HEK293 (cell line): ENCODE measurements at regions not wholly inside any gene's neighbourhood (a gene's known extent, or its start where the extent isn't known, plus 50 kb on each side); places are given as distances from the start of the nearest gene placed in this dataset.

Experiments used
- CTCF ChIA-PET: fragments of 350-600 bp; formaldehyde crosslinking; extraction: SDS; loops from one replicate; lab custom pipeline; 2021; ENCODE audit warnings: antibody characterized with exemption; lab: Yijun Ruan, JAX
- POLR2A ChIA-PET: fragments of 300-600 bp; formaldehyde crosslinking; extraction: SDS; loops from one replicate; lab custom pipeline; 2020; ENCODE audit warnings: antibody characterized with exemption, inconsistent platforms; lab: Yijun Ruan, JAX
- H3K27ac ChIP-seq: fragments of 200-500 bp; sonication (Bioruptor generic); 2 replicates; pipeline ENCODE4 v1.5.1; 2014; ENCODE audit warnings: low read depth, low read length, control low read depth, inconsistent platforms; ENCODE audit errors: extremely low read depth
- H3K36me3 ChIP-seq, 2 experiments: fragments of 200-500 bp in 1 of 2; sonication (Bioruptor generic) in 1 of 2; 1 replicate in 1 of 2; 2 replicates in 1 of 2; pipeline ENCODE4 v1.5.1; 2014 to 2017; ENCODE audit warnings: inconsistent platforms in 2 of 2, low read length in 2 of 2; ENCODE audit not compliant: control insufficient read depth in 2 of 2, insufficient read depth in 1 of 2
- H3K4me1 ChIP-seq: fragments of 200-500 bp; sonication (Bioruptor generic); 2 replicates; pipeline ENCODE4 v1.5.1; 2014; ENCODE audit warnings: mild to moderate bottlenecking, low read length, inconsistent platforms; ENCODE audit not compliant: control insufficient read depth, insufficient read depth
- H3K4me3 ChIP-seq: 2 replicates; pipeline ENCODE4 v1.5.1; 2011; ENCODE audit warnings: low read depth, mild to moderate bottlenecking, control low read depth, low read length, moderate library complexity
- H3K9me3 ChIP-seq: fragments of 200-500 bp; sonication (Bioruptor generic); 2 replicates; pipeline ENCODE4 v1.5.1; 2014; ENCODE audit warnings: low read depth, low read length, inconsistent platforms; ENCODE audit not compliant: control insufficient read depth, insufficient read depth
- BCL11A ChIP-seq: fragments of 450-650 bp; formaldehyde crosslinking; IDR thresholded peaks from 2 replicates; pipeline ENCODE4 v1.5.1; 2016; ENCODE audit warnings: low read depth, missing biosample characterization, missing genetic modification characterization
- KLF1 ChIP-seq: fragments of 450-650 bp; formaldehyde crosslinking; IDR thresholded peaks from 2 replicates; pipeline ENCODE4 v1.5.1; 2016; ENCODE audit warnings: missing biosample characterization, missing genetic modification characterization
- KLF10 ChIP-seq: fragments of 450-650 bp; IDR thresholded peaks from 2 replicates; pipeline ENCODE4 v1.5.1; 2018; ENCODE audit warnings: missing biosample characterization, mild to moderate bottlenecking, missing genetic modification characterization
- OSR2 ChIP-seq: fragments of 450-650 bp; formaldehyde crosslinking; IDR thresholded peaks from 2 replicates; pipeline ENCODE4 v1.5.1; 2016; ENCODE audit warnings: missing biosample characterization, missing genetic modification characterization
- SP2 ChIP-seq: fragments of 450-650 bp; formaldehyde crosslinking; IDR thresholded peaks from 2 replicates; pipeline ENCODE4 v1.5.1; 2016; ENCODE audit warnings: missing biosample characterization, missing genetic modification characterization
- SP7 ChIP-seq: fragments of 450-650 bp; formaldehyde crosslinking; IDR thresholded peaks from 2 replicates; pipeline ENCODE4 v1.5.1; 2016; ENCODE audit warnings: missing biosample characterization, missing genetic modification characterization
- ZBTB8A ChIP-seq: fragments of 450-650 bp; formaldehyde crosslinking; IDR thresholded peaks from 2 replicates; pipeline ENCODE4 v1.5.1; 2016; ENCODE audit warnings: missing biosample characterization, missing genetic modification characterization
- ZFP37 ChIP-seq: fragments of 450-650 bp; formaldehyde crosslinking; IDR thresholded peaks from 2 replicates; pipeline ENCODE4 v1.5.1; 2016; ENCODE audit warnings: missing biosample characterization, missing genetic modification characterization
- ZNF138 ChIP-seq: fragments of 450-650 bp; formaldehyde crosslinking; IDR thresholded peaks from 2 replicates; pipeline ENCODE4 v1.5.1; 2016; ENCODE audit warnings: missing biosample characterization, missing genetic modification characterization, borderline replicate concordance
- ZNF302 ChIP-seq: fragments of 450-650 bp; formaldehyde crosslinking; IDR thresholded peaks from 2 replicates; pipeline ENCODE4 v1.5.1; 2016; ENCODE audit warnings: missing biosample characterization, missing genetic modification characterization, low read depth
- ZNF423 ChIP-seq: fragments of 450-650 bp; formaldehyde crosslinking; IDR thresholded peaks from 2 replicates; pipeline ENCODE4 v1.5.1; 2016; ENCODE audit warnings: missing biosample characterization, missing genetic modification characterization
- ZNF548 ChIP-seq: fragments of 450-650 bp; formaldehyde crosslinking; IDR thresholded peaks from 2 replicates; pipeline ENCODE4 v1.5.1; 2016; ENCODE audit warnings: missing biosample characterization, missing genetic modification characterization
- ZNF660 ChIP-seq: fragments of 450-650 bp; IDR thresholded peaks from 2 replicates; pipeline ENCODE4 v1.5.1; 2018; ENCODE audit warnings: missing biosample characterization, mild to moderate bottlenecking, missing genetic modification characterization
- ZNF76 ChIP-seq: fragments of 450-650 bp; formaldehyde crosslinking; IDR thresholded peaks from 2 replicates; pipeline ENCODE4; 2016; ENCODE audit warnings: low read depth, missing biosample characterization, missing genetic modification characterization, borderline replicate concordance
- TF ChIP-seq, protein P1 (sequence below): fragments of 450-650 bp; formaldehyde crosslinking; optimal IDR thresholded peaks from 2 replicates; pipeline ENCODE3; 2016; ENCODE audit warnings: missing biosample characterization, mild to moderate bottlenecking, missing genetic modification characterization
- TF ChIP-seq, protein P2 (sequence below): fragments of 450-650 bp; formaldehyde crosslinking; IDR thresholded peaks from 2 replicates; pipeline ENCODE4 v1.5.1; 2016; ENCODE audit warnings: missing biosample characterization, missing genetic modification characterization
- TF ChIP-seq, protein P3 (sequence below): fragments of 450-650 bp; formaldehyde crosslinking; IDR thresholded peaks from 2 replicates; pipeline ENCODE4 v1.5.1; 2017; ENCODE audit warnings: missing biosample characterization, missing genetic modification characterization

DNA sequence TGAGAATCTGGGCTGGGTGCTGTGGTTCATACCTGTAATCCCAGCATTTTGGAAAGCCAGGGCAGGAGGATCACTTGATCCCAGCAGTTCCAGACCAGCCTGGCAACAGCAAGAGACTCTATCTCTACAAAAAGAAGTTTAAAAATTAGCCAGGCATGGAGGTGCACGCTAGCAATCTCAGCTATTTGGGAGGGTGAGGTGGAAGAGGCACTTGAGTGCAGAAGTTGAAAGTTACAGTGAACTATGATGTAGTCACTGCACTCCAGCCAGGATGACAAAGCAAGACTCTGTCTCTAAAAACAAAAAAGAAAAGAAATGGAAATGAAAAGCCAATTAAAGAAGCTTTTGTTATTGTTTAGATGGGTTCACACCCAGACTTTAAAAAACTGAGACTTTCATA, 131.6 kb upstream of the RASA1 start (continued):
- TF ChIP-seq ZBTB8A = no peak
- TF ChIP-seq, all 188 proteins: peak for 0

DNA sequence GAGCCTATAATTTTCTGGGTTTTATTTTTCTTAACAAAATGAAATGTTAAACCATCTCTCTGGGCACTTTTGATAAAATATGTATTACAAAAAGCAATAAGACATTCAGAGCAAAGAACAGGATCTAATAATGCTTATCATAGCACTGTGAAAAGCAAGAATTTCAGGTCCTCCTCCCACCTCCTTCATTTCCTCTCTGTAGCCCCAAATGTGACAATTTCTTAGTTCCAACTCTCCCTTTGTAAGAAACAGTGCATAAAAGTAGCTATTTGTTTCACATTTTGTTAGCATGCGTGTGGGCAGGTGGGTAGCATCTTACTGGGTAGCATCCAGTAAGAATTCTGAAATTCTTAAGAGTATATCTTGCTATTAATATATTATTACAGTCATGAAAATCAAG, 130.9 kb upstream of the RASA1 start:
- ChIA-PET POLR2A (no interaction called here), CTCF (no interaction called here)
- Histone ChIP-seq H3K4me1 (no peaks in the 10 kb centered on the region), H3K9me3 (no peaks in the 10 kb centered on the region), H3K4me3 (no peak overlapping the region), H3K36me3 (no peaks in the 10 kb centered on the region), H3K27ac (no peak overlapping the region)
- TF ChIP-seq SP2 (tag by site-specific recombination) (no peak), OSR2 (tag by site-specific recombination) (no peak), KLF1 (tag by site-specific recombination) (no peak)
- TF ChIP-seq, protein P1, sequence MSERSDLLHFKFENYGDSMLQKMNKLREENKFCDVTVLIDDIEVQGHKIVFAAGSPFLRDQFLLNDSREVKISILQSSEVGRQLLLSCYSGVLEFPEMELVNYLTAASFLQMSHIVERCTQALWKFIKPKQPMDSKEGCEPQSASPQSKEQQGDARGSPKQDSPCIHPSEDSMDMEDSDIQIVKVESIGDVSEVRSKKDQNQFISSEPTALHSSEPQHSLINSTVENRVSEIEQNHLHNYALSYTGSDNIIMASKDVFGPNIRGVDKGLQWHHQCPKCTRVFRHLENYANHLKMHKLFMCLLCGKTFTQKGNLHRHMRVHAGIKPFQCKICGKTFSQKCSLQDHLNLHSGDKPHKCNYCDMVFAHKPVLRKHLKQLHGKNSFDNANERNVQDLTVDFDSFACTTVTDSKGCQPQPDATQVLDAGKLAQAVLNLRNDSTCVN (tag by site-specific recombination) = no peak

DNA sequence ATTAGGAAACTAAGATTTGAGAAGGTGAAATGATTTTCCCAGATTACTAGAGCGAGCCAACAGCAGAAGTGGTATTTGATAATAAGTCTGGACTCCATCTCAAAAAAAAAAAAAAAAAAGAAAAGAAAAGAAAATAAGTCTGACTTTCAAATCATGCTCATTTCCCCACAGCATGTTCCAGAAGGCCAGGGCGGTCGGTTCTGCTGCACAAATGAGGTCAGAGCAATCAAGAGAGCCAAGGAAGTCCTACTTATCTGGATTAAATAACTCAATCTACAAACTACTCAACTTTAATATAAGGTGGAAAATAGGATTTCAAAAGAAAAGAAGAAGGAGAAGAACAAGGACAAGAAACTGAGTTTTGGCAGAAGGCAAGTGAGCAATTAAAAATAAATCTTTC, 130.4 kb upstream of the RASA1 start:
- no peaks in the 10 kb centered on the region for H3K36me3 ChIP-seq
- TF ChIP-seq, protein P2, sequence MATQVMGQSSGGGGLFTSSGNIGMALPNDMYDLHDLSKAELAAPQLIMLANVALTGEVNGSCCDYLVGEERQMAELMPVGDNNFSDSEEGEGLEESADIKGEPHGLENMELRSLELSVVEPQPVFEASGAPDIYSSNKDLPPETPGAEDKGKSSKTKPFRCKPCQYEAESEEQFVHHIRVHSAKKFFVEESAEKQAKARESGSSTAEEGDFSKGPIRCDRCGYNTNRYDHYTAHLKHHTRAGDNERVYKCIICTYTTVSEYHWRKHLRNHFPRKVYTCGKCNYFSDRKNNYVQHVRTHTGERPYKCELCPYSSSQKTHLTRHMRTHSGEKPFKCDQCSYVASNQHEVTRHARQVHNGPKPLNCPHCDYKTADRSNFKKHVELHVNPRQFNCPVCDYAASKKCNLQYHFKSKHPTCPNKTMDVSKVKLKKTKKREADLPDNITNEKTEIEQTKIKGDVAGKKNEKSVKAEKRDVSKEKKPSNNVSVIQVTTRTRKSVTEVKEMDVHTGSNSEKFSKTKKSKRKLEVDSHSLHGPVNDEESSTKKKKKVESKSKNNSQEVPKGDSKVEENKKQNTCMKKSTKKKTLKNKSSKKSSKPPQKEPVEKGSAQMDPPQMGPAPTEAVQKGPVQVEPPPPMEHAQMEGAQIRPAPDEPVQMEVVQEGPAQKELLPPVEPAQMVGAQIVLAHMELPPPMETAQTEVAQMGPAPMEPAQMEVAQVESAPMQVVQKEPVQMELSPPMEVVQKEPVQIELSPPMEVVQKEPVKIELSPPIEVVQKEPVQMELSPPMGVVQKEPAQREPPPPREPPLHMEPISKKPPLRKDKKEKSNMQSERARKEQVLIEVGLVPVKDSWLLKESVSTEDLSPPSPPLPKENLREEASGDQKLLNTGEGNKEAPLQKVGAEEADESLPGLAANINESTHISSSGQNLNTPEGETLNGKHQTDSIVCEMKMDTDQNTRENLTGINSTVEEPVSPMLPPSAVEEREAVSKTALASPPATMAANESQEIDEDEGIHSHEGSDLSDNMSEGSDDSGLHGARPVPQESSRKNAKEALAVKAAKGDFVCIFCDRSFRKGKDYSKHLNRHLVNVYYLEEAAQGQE (tag by site-specific recombination) = no peak
- TF ChIP-seq KLF10 (tag by site-specific recombination) (no peak), ZNF660 (no peak), SP7 (no peak), BCL11A (tag by site-specific recombination) (no peak), ZNF138 (no peak), ZNF423 (tag by site-specific recombination) (no peak), ZNF548 (no peak), ZNF302 (tag by site-specific recombination) (no peak), ZNF76 (tag by site-specific recombination) (no peak), ZFP37 (no peak)
- TF ChIP-seq, protein P3, sequence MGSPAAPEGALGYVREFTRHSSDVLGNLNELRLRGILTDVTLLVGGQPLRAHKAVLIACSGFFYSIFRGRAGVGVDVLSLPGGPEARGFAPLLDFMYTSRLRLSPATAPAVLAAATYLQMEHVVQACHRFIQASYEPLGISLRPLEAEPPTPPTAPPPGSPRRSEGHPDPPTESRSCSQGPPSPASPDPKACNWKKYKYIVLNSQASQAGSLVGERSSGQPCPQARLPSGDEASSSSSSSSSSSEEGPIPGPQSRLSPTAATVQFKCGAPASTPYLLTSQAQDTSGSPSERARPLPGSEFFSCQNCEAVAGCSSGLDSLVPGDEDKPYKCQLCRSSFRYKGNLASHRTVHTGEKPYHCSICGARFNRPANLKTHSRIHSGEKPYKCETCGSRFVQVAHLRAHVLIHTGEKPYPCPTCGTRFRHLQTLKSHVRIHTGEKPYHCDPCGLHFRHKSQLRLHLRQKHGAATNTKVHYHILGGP (tag by site-specific recombination) = no peak
- TF ChIP-seq, all 188 proteins: peak for 0
- Histone ChIP-seq H3K27ac (no peak overlapping the region), H3K4me1 (no peaks in the 10 kb centered on the region), H3K4me3 (no peak overlapping the region), H3K9me3 (no peaks in the 10 kb centered on the region)
- ChIA-PET POLR2A (no interaction called here), CTCF (no interaction called here)
